DND-41 (cell line): ENCODE measurements at regions not wholly inside any gene's neighbourhood (a gene's known extent, or its start where the extent isn't known, plus 50 kb on each side); places are given as distances from the start of the nearest gene placed in this dataset.

Experiments
- ATAC-seq: fragments of 200-7000 bp; cut with Tn5 transposase; 3 replicates; pipeline ENCODE4 v1.9.1; 2021; ENCODE audit warnings: low read depth; ENCODE audit not compliant: insufficient read depth
- DNase-seq: peaks from one replicate; pipeline ENCODE4 v3.0.0-alpha.2; 2020
- H2AFZ ChIP-seq: 2 replicates; pipeline ENCODE4 v1.6.0; 2012; ENCODE audit warnings: low read depth, low read length
- H3K27ac ChIP-seq: 2 replicates; pipeline ENCODE4 v1.5.1; 2012; ENCODE audit warnings: low read length, inconsistent platforms
- H3K27me3 ChIP-seq: fragments of 200-600 bp; sonication (generic); 2 replicates; pipeline ENCODE4 v1.6.0; 2012; ENCODE audit warnings: low read length, mild to moderate bottlenecking, inconsistent platforms; ENCODE audit not compliant: insufficient read depth, poor library complexity
- H3K36me3 ChIP-seq: 2 replicates; pipeline ENCODE4 v1.5.1; 2012; ENCODE audit warnings: low read length, inconsistent platforms; ENCODE audit not compliant: insufficient read depth
- H3K4me1 ChIP-seq: 2 replicates; pipeline ENCODE4 v1.5.1; 2012; ENCODE audit warnings: mild to moderate bottlenecking, low read length; ENCODE audit not compliant: insufficient read depth
- H3K4me2 ChIP-seq: 2 replicates; pipeline ENCODE4 v1.6.0; 2012; ENCODE audit warnings: mild to moderate bottlenecking, moderate library complexity, low read length, inconsistent platforms; ENCODE audit not compliant: insufficient read depth
- H3K4me3 ChIP-seq, 2 experiments: fragments of 200-600 bp in 1 of 2; shearing (Covaris generic) in 1 of 2; 2 replicates each; pipeline ENCODE4 v1.5.1; 2012 to 2016; ENCODE audit warnings: inconsistent platforms in 2 of 2, low read length in 2 of 2, mild to moderate bottlenecking in 2 of 2, low read depth in 1 of 2, moderate library complexity in 1 of 2
- H3K79me2 ChIP-seq: 2 replicates; pipeline ENCODE4 v1.6.0; 2012; ENCODE audit warnings: low read length, inconsistent platforms; ENCODE audit not compliant: insufficient read depth
- H3K9ac ChIP-seq: 2 replicates; pipeline ENCODE4 v1.6.0; 2012; ENCODE audit warnings: low read depth, mild to moderate bottlenecking, inconsistent platforms, low read length, moderate library complexity
- H3K9me3 ChIP-seq: 2 replicates; pipeline ENCODE4 v1.5.1; 2012; ENCODE audit warnings: low read length, moderate library complexity, mild to moderate bottlenecking, inconsistent platforms; ENCODE audit not compliant: insufficient read depth, severe bottlenecking
- H4K20me1 ChIP-seq: 2 replicates; pipeline ENCODE4 v1.6.0; 2012; ENCODE audit warnings: low read length; ENCODE audit not compliant: insufficient read depth
- EZH2 ChIP-seq: IDR thresholded peaks from 3 replicates; pipeline ENCODE4 v1.6.1; 2012; ENCODE audit warnings: borderline replicate concordance, low read depth, mild to moderate bottlenecking, moderate library complexity, low read length, inconsistent platforms; ENCODE audit not compliant: severe bottlenecking
- TF ChIP-seq, protein P1 (sequence below): IDR thresholded peaks from 2 replicates; pipeline ENCODE4 v1.5.1; 2012; ENCODE audit warnings: borderline replicate concordance, low read length, moderate library complexity, mild to moderate bottlenecking; ENCODE audit not compliant: poor library complexity, severe bottlenecking; ENCODE audit errors: extremely low read depth

DNA sequence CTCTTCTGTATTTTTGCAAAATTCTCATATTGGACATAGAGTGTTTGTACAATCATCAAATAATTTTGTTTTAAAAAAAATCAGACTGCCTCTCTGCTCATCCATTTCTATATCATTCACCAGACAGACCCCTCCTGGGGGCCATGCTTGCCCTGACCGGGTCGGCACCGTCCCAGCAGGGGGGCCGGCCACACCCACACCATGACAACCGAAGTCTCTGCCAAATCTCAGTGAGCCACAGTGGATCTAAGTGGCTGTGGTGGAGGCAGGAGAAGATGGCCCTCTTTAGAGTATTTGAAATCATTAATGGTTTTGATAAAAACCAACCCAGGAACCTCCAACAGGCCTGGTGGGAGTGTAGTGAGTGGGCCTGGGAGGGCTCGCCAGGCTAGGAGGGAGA lies 66.9 kb upstream of the ADRA2C start:
- no peaks in the 10 kb centered on the region for H3K27me3 ChIP-seq
- no peak overlapping the region for H3K27ac ChIP-seq
- H3K36me3 ChIP-seq, result no peaks in the 10 kb centered on the region
- TF ChIP-seq, protein P1, sequence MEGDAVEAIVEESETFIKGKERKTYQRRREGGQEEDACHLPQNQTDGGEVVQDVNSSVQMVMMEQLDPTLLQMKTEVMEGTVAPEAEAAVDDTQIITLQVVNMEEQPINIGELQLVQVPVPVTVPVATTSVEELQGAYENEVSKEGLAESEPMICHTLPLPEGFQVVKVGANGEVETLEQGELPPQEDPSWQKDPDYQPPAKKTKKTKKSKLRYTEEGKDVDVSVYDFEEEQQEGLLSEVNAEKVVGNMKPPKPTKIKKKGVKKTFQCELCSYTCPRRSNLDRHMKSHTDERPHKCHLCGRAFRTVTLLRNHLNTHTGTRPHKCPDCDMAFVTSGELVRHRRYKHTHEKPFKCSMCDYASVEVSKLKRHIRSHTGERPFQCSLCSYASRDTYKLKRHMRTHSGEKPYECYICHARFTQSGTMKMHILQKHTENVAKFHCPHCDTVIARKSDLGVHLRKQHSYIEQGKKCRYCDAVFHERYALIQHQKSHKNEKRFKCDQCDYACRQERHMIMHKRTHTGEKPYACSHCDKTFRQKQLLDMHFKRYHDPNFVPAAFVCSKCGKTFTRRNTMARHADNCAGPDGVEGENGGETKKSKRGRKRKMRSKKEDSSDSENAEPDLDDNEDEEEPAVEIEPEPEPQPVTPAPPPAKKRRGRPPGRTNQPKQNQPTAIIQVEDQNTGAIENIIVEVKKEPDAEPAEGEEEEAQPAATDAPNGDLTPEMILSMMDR, result no peak
- no peak for TF ChIP-seq EZH2
- DNase-seq (no peak), ATAC-seq (no peak)
- no peak overlapping the region for H3K4me2 ChIP-seq
- H3K9ac ChIP-seq, result no peak overlapping the region
- no peaks in the 10 kb centered on the region for H3K4me1 ChIP-seq
- no peaks in the 10 kb centered on the region for H3K79me2 ChIP-seq
- H3K4me3 ChIP-seq, result no peak overlapping the region
- peaks cover 11% of the 10 kb centered on the region for H3K9me3 ChIP-seq
- H2AFZ ChIP-seq, result no peak overlapping the region
- no peaks in the 10 kb centered on the region for H4K20me1 ChIP-seq

DNA sequence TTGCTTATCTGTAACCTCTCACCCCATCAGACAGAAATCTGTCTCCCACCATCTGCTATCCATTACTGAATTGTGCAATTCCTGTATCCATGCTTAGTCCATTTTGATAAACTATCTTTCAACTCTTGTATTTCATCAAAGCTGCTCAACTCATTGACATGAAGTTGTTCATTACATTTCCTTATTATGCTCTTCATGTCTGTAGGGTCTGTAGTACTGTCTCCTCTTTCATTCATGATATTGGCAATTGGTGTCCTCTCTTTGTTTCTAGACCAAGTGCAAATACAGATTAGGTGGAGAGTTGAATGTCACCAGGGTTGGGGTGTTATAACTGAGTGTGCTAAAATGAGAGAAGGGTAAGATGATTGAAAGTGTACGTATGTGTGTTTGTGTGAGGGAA lies 69.2 kb upstream of the ADRA2C start:
- Histone ChIP-seq H3K27me3 (no peaks in the 10 kb centered on the region), H3K4me3 (no peak overlapping the region), H3K4me2 (no peak overlapping the region), H2AFZ (no peak overlapping the region), H3K27ac (no peak overlapping the region), H3K79me2 (no peaks in the 10 kb centered on the region), H3K36me3 (no peaks in the 10 kb centered on the region), H3K4me1 (no peaks in the 10 kb centered on the region), H3K9ac (no peak overlapping the region), H3K9me3 (peaks cover 11% of the 10 kb centered on the region), H4K20me1 (no peaks in the 10 kb centered on the region)
- TF ChIP-seq EZH2, result no peak
- TF ChIP-seq, protein P1, result no peak
- no peak for ATAC-seq
- no peak for DNase-seq

DNA sequence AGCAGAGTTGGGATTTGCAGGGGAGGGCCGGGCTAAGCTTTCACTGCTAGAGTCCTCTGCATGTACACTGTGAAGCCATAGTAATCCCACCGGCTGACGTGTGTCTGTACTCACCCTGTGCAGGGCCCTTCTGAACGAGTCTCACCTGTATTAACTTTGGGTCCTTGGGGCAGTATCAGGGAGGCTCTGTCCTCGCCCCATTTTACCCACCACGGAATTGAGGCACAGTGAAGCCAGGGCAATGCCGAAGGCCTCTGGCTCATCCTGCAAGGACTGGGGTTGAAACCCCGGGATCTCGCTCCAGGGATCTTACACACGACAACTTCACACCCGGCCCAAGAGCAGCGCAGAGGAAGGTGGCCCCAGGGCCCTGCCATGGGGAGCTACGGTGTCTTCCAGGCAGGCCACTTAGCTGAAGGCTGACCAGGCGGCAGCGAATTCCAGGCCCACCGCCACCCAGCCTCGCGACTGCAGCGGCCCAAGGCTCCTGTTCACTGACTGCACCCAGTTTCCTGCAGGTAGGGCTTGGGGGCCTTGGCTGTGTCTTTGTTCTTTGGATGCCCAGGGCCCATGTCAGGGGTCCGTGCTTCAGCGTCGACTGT lies 75.5 kb upstream of the ADRA2C start:
- DNase-seq, result no peak
- ATAC-seq, result no peak
- Histone ChIP-seq H3K79me2 (no peaks in the 10 kb centered on the region), H3K4me1 (no peaks in the 10 kb centered on the region), H2AFZ (no peak overlapping the region), H3K27ac (no peak overlapping the region), H4K20me1 (no peaks in the 10 kb centered on the region), H3K36me3 (no peaks in the 10 kb centered on the region), H3K4me2 (no peak overlapping the region), H3K4me3 (no peak overlapping the region), H3K9ac (no peak overlapping the region), H3K9me3 (no peaks in the 10 kb centered on the region), H3K27me3 (no peaks in the 10 kb centered on the region)
- TF ChIP-seq, protein P1, result no peak
- no peak for TF ChIP-seq EZH2
